ENCODE measurements at regions not wholly inside any gene's neighbourhood (a gene's known extent, or its start where the extent isn't known, plus 50 kb on each side); places are given as distances from the start of the nearest gene placed in this dataset.

DNA sequence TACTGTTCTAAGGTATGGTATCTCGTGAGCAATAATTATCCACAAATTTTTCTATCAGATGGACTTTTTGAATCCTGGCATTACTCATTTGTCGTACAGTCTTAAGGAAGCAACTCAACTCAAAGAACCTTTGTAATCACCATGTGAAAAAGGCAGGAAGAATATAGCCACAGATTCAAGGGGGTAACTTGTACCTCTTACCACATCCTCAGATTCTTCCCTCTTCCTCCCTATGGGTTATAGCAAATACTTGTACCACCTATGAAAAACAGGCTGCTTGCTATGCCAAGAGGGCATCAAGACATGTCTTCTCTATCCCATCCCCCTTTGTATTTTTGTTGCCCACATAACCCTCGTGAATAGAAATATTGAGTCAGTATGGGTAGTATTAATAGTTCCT, 616.6 kb upstream of the USP24 start:
- Histone ChIP-seq H3K27ac (ENCODE audit: extremely low read length, insufficient read depth, low read length) (no peak overlapping the region), H3K27me3 (ENCODE audit: control insufficient read depth in 1 of 2, insufficient read depth in 2 of 2, low read length in 2 of 2) (no peaks in the 10 kb centered on the region), H3K4me1 (ENCODE audit: insufficient read depth, low read length) (peaks cover 12% of the 10 kb centered on the region), H3K36me3 (replicated peaks in 1 of 2; ENCODE audit: control insufficient read depth in 1 of 2, insufficient read depth in 2 of 2, low read length in 2 of 2) (no peaks in the 10 kb centered on the region), H3K4me2 (ENCODE audit: low read depth, low read length) (no peak overlapping the region), H4K20me1 (ENCODE audit: insufficient read depth, low read length) (no peaks in the 10 kb centered on the region), H3K9ac (ENCODE audit: insufficient read depth, low read depth, low read length) (no peak overlapping the region), H3K4me3 (replicated peaks in 1 of 3; ENCODE audit: insufficient read depth in 1 of 3, low read depth in 2 of 3, low read length in 3 of 3) (no peak overlapping the region), H2AFZ (ENCODE audit: low read length) (no peak overlapping the region), H3K9me3 (ENCODE audit: low read length) (no peaks in the 10 kb centered on the region), H3K79me2 (ENCODE audit: insufficient read depth, low read length) (no peaks in the 10 kb centered on the region)
- no TSS peak for BruUV-seq (replicated peaks)
- in situ Hi-C loops (cut with HindIII; ENCODE audit: extremely low pct_ligation_motif_present, low pct_unique_long_range_greater_than_20kb): no loop called here
- ChIA-PET CTCF (ENCODE audit: low intra/inter-chr PET ratio, low total read pairs) (no interaction called here), POLR2A (no interaction called here)
- 17% methylated on average over 3 of the region's 3 CpGs for WGBS (ENCODE audit: low lambda C conversion rate)
- FAIRE-seq (no peak), DNase-seq (ENCODE audit: low spot score) (no peak), ATAC-seq (no peak)
- intact Hi-C loops (cut with micrococcal nuclease; ENCODE audit: unreplicated experiment): no loop called here
- TF ChIP-seq MTA3 (CRISPR knock-in tag; IDR thresholded peaks at IDR 0.05) (no peak), ARNT (IDR thresholded peaks at IDR 0.05) (no peak), ZBTB38 (CRISPR knock-in tag; IDR thresholded peaks at IDR 0.05) (no peak), ZFP62 (CRISPR knock-in tag; IDR thresholded peaks at IDR 0.05) (no peak), ZNF256 (CRISPR knock-in tag; conservative IDR thresholded peaks at IDR 0.05) (no peak), NFE2L2 (IDR thresholded peaks at IDR 0.05; ENCODE audit: low read length) (no peak), ZNF33B (CRISPR knock-in tag; IDR thresholded peaks at IDR 0.05) (no peak), YEATS4 (CRISPR knock-in tag; IDR thresholded peaks at IDR 0.05; ENCODE audit: borderline replicate concordance) (no peak), SNRNP70 (IDR thresholded peaks at IDR 0.05; ENCODE audit: low read depth, low read length) (no peak), SRY (CRISPR knock-in tag; IDR thresholded peaks at IDR 0.05) (no peak), ZNF761 (CRISPR knock-in tag; conservative IDR thresholded peaks at IDR 0.05) (no peak), ZNF781 (CRISPR knock-in tag; IDR thresholded peaks at IDR 0.05; ENCODE audit: borderline replicate concordance, not compliant biosample characterization) (no peak), CC2D1A (CRISPR knock-in tag; IDR thresholded peaks at IDR 0.05) (no peak)
- TF ChIP-seq, protein P1, sequence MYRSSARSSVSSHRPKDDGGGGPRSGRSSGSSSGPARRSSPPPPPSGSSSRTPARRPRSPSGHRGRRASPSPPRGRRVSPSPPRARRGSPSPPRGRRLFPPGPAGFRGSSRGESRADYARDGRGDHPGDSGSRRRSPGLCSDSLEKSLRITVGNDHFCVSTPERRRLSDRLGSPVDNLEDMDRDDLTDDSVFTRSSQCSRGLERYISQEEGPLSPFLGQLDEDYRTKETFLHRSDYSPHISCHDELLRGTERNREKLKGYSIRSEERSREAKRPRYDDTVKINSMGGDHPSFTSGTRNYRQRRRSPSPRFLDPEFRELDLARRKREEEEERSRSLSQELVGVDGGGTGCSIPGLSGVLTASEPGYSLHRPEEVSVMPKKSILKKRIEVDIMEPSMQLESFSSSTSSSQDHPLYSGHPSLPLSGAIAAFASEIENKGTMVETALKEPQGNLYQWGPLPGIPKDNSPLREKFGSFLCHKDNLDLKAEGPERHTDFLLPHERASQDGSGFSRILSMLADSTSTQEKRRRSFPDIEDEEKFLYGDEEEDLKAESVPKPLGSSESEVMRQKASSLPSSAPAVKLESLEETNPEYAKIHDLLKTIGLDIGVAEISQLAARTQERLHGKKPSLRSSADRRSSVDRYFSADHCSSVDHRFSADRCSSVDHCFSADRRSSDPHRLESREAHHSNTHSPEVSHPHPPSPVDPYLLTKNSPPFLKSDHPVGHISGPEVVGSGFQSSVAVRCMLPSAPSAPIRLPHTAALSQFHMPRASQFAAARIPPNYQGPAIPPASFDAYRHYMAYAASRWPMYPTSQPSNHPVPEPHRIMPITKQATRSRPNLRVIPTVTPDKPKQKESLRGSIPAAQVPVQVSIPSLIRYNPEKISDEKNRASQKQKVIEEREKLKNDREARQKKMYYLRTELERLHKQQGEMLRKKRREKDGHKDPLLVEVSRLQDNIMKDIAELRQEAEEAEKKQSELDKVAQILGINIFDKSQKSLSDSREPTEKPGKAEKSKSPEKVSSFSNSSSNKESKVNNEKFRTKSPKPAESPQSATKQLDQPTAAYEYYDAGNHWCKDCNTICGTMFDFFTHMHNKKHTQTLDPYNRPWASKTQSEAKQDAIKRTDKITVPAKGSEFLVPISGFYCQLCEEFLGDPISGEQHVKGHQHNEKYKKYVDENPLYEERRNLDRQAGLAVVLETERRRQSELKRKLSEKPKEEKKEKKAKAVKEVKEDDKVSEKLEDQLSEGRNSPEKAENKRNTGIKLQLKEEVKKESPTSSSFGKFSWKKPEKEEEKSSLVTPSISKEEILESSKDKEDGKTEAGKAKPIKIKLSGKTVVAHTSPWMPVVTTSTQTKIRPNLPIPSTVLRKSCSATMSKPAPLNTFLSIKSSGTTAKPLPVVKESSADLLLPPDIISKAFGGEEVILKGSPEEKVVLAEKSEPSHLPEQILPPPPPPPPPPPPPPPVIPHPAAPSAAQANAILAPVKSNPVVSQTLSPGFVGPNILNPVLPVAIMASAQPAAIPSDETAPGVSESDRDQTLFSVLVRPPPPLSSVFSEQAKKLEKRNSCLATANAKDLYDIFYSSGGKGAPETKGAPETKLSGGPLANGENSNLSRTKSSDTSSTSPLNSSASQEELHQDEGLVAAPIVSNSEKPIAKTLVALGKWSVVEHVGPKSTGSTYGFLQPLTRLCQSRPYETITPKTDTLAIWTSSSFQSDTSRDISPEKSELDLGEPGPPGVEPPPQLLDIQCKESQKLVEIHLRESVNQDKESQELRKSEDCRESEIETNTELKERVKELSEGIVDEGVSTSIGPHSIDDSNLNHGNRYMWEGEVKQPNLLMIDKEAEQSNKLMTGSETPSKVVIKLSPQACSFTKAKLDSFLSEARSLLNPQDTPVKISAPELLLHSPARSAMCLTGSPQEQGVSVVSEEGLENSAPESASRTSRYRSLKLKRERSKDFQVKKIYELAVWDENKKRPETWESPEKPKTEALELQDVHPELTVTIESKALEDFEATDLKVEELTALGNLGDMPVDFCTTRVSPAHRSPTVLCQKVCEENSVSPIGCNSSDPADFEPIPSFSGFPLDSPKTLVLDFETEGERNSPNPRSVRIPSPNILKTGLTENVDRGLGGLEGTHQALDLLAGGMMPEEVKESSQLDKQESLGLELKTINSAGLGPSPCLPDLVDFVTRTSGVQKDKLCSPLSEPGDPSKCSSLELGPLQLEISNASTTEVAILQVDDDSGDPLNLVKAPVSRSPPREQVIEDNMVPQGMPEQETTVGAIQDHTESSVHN (CRISPR knock-in tag; IDR thresholded peaks at IDR 0.05): no peak
- TF ChIP-seq, protein P2, sequence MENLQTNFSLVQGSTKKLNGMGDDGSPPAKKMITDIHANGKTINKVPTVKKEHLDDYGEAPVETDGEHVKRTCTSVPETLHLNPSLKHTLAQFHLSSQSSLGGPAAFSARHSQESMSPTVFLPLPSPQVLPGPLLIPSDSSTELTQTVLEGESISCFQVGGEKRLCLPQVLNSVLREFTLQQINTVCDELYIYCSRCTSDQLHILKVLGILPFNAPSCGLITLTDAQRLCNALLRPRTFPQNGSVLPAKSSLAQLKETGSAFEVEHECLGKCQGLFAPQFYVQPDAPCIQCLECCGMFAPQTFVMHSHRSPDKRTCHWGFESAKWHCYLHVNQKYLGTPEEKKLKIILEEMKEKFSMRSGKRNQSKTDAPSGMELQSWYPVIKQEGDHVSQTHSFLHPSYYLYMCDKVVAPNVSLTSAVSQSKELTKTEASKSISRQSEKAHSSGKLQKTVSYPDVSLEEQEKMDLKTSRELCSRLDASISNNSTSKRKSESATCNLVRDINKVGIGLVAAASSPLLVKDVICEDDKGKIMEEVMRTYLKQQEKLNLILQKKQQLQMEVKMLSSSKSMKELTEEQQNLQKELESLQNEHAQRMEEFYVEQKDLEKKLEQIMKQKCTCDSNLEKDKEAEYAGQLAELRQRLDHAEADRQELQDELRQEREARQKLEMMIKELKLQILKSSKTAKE (CRISPR knock-in tag; IDR thresholded peaks at IDR 0.05; ENCODE audit: borderline replicate concordance): no peak
